ENCODE measurements at regions not wholly inside any gene's neighbourhood (a gene's known extent, or its start where the extent isn't known, plus 50 kb on each side); places are given as distances from the start of the nearest gene placed in this dataset.

DNA sequence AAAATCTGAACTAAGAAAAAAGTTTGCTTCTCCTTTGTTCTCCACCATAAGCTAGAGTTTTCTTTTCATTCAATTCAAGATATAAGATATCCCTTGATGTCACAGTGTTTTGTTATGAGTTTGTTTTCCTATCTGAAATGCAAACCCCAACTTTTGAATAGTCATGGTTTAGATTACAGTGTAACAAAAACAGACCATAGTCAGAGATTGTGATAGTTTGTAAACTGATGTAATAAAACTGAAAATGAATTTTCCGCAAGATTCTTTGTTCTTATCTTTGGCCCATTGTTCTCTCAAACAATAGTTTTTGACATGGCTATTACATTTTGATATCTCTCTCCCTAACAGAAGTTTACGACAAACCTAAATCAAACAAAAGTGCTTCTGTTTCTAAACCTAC, 121.7 kb upstream of the GADL1 start:
- TF ChIP-seq, protein P1, sequence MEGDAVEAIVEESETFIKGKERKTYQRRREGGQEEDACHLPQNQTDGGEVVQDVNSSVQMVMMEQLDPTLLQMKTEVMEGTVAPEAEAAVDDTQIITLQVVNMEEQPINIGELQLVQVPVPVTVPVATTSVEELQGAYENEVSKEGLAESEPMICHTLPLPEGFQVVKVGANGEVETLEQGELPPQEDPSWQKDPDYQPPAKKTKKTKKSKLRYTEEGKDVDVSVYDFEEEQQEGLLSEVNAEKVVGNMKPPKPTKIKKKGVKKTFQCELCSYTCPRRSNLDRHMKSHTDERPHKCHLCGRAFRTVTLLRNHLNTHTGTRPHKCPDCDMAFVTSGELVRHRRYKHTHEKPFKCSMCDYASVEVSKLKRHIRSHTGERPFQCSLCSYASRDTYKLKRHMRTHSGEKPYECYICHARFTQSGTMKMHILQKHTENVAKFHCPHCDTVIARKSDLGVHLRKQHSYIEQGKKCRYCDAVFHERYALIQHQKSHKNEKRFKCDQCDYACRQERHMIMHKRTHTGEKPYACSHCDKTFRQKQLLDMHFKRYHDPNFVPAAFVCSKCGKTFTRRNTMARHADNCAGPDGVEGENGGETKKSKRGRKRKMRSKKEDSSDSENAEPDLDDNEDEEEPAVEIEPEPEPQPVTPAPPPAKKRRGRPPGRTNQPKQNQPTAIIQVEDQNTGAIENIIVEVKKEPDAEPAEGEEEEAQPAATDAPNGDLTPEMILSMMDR (conservative IDR thresholded peaks at IDR 0.05; ENCODE audit: low read length), result no peak
- no peak for TF ChIP-seq EZH2phosphoT487 (IDR thresholded peaks at IDR 0.05; ENCODE audit: borderline replicate concordance)

Data from Loucy (cell line).